ENCODE measurements at regions not wholly inside any gene's neighbourhood (a gene's known extent, or its start where the extent isn't known, plus 50 kb on each side); places are given as distances from the start of the nearest gene placed in this dataset.

- Histone ChIP-seq H3K9me3 (replicated peaks; ENCODE audit: control insufficient read depth, insufficient read depth, low read length) (no peaks in the 10 kb centered on the region), H2AFZ (ENCODE audit: low read depth, low read length) (no peak overlapping the region), H3K27me3 (ENCODE audit: control insufficient read depth in 2 of 2, insufficient read depth in 2 of 2, low read length in 2 of 2) (no peaks in the 10 kb centered on the region), H4K20me1 (replicated peaks; ENCODE audit: control insufficient read depth, extremely low read depth, insufficient read depth, low read length) (no peaks in the 10 kb centered on the region), H3K27ac (ENCODE audit: insufficient read depth, low read depth, low read length) (no peak overlapping the region), H3K4me3 (replicated peaks in 1 of 3; ENCODE audit: insufficient read depth in 1 of 3, low read depth in 1 of 3, low read length in 3 of 3) (no peak overlapping the region), H3K36me3 (ENCODE audit: control insufficient read depth in 2 of 2, extremely low read depth in 1 of 2, insufficient read depth in 2 of 2, low read length in 2 of 2) (no peaks in the 10 kb centered on the region), H3K9ac (replicated peaks; ENCODE audit: extremely low read depth, insufficient read depth, low read length) (no peak overlapping the region), H3K4me2 (ENCODE audit: insufficient read depth, low read length) (no peak overlapping the region), H3K79me2 (ENCODE audit: control insufficient read depth, insufficient read depth, low read length) (no peaks in the 10 kb centered on the region), H3K9me1 (replicated peaks; ENCODE audit: control insufficient read depth, extremely low read depth, insufficient read depth, low read length) (no peaks in the 10 kb centered on the region), H3K4me1 (ENCODE audit: control insufficient read depth, extremely low read depth, insufficient read depth, low read length) (no peaks in the 10 kb centered on the region)
- CTCF ChIA-PET, result no interaction called here
- TF ChIP-seq MAX (IDR thresholded peaks at IDR 0.05; ENCODE audit: insufficient read depth, insufficient read length) (no peak), POLR2A (IDR thresholded peaks at IDR 0.05; ENCODE audit: low read depth, low read length) (no peak), EZH2 (IDR thresholded peaks at IDR 0.05; ENCODE audit: borderline replicate concordance, low read depth, low read length, severe bottlenecking) (no peak), POLR2AphosphoS5 (IDR thresholded peaks at IDR 0.05; ENCODE audit: insufficient read depth, low read depth, low read length) (no peak), MYC (IDR thresholded peaks at IDR 0.05; ENCODE audit: low read depth, low read length) (no peak), CTCF (IDR thresholded peaks at IDR 0.05; ENCODE audit: extremely low read depth in 1 of 2, insufficient read depth in 1 of 2, low read depth in 1 of 2, low read length in 2 of 2) (no peak), GATA2 (IDR thresholded peaks at IDR 0.05; ENCODE audit: insufficient read depth, insufficient read length, low read depth, low read length) (no peak), JUN (IDR thresholded peaks at IDR 0.05; ENCODE audit: borderline replicate concordance, insufficient read depth, insufficient read length, low read depth) (no peak), FOS (IDR thresholded peaks at IDR 0.05; ENCODE audit: borderline replicate concordance, insufficient read depth, low read length) (no peak)
- BruUV-seq (replicated peaks), result no TSS peak
- FAIRE-seq, result no peak
- POLR2A ChIA-PET, result no interaction called here
- DNase-seq (ENCODE audit: low read depth, low spot score), result no peak
- intact Hi-C loops (cut with micrococcal nuclease) (no loop called here), dilution Hi-C loops (cut with MboI; ENCODE audit: extremely low pct_ligation_motif_present, low sequenced_read_pairs) (no loop called here)
These were observed 993.6 kb upstream of the NXPH2 start for GRCh38 chr2:139773720-139774277.
